Fibroblast of skin of abdomen (primary cell): ENCODE measurements at regions not wholly inside any gene's neighbourhood (a gene's known extent, or its start where the extent isn't known, plus 50 kb on each side); places are given as distances from the start of the nearest gene placed in this dataset.
"Not testable (repeated sequence)": the region's sequence is repeated elsewhere in the genome, so short reads cannot be mapped to it uniquely, and the experiment has no call there.

Source experiments
- DNase-seq: peaks from one replicate; pipeline ENCODE4 v3.0.0-alpha.2; 2013

- no peak for DNase-seq
These were observed 85.4 kb upstream of the RALY start for GRCh38 chr20:33908336-33908735.

DNA sequence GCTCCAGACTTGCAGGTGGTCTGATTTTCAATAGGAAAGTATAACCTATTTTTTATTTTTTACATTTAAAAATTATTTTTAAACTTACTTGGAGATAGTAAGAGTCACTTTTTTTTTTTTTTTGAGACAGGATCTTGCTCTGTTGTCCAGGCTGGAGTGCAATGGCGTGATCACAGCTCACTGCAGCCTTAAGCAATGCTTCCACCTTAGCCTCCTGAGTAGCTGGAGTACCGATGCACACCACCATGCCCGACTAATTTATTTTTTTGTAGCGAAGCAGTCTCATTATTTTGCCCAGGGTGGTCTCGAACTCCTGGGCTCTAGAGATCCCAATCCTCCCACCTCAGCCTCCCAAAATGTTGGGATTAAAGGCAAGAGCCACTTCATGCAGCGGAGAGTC lies 84.8 kb upstream of the RALY start:
- DNase-seq: no peak

- DNase-seq: peak; percentile 92
These were observed 84.3 kb upstream of the RALY start for GRCh38 chr20:33909331-33909921.

DNA sequence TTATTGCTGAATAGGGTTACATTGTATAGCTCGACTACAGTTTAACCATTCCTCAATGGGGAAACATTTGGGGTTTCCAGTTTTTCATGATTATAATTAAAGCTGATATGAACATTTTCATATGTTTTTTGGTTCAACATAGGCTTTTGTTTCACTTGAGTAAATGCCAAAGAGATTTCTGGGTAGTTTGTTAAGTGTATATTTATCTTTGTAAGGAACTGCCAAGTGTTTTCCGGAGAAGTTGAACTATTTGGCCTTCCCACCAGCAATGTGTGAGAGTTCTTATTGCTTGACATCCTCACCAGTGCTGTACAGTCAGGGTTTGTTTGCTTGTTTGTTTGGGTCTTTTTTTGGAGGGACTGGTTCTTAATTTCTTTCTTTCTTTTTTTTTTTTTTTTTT lies 83.7 kb upstream of the RALY start:
- DNase-seq: no peak

- no peak for DNase-seq
These were observed 83.0 kb upstream of the RALY start for GRCh38 chr20:33910529-33911327.

DNA sequence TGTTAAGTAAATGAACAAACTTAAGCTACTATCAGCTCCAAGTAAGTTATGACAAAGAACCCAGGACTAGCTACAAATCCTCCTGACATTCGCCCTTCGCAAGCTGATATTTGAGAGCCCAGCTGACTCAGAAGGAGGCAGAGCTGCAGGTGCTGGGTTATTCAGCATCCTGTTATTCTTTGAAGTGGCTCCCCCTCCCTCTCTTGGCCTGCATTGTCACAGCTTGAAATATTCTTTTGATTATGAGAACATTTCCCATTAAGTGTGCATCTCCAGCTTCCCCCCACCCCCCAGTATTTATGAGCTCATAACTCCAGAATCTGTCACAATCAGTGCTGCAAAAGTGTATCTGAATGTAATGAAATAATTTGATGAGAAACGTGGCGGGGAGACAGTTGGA lies 78.8 kb upstream of the RALY start:
- peak; percentile 53 for DNase-seq

GRCh38 chr20:33915726-33916331 lies 77.9 kb upstream of the RALY start:
- DNase-seq: no peak

GRCh38 chr20:33916768-33917167 lies 76.9 kb upstream of the RALY start:
- no peak for DNase-seq

DNA sequence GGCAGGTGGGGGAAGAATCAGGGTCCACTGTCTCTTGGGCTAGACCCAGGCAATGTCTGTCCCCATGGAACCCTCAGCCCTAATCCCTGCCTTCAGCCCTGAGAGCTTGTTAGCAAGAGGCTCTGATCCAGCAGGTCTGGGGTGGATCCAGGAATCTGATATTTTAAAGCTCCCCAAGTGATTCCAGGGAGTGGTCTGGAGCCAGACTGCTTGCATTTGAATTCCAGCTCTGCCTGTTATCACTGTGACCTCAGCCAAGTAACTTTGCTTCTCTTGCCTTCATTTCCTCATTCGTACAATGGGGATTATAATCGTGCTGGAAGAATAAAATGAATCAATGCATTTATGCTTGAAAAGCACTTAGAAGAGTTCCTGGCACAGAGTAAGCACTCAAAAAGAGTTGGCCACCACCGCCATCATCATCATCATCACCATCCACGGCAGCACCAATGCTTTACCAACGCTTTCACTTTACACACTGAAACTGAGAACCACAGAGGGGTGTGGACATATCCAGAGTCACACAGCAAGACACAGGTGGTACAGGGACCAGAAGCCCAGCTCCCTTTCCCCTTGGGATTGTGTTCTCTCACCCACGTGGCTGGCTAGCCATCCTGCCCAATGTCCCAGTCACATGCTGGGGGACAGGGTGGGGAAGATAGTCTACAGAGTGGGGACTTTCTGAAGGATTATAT lies 75.7 kb upstream of the RALY start:
- no peak for DNase-seq

GRCh38 chr20:33918662-33919061 lies 75.0 kb upstream of the RALY start:
- no peak for DNase-seq

DNA sequence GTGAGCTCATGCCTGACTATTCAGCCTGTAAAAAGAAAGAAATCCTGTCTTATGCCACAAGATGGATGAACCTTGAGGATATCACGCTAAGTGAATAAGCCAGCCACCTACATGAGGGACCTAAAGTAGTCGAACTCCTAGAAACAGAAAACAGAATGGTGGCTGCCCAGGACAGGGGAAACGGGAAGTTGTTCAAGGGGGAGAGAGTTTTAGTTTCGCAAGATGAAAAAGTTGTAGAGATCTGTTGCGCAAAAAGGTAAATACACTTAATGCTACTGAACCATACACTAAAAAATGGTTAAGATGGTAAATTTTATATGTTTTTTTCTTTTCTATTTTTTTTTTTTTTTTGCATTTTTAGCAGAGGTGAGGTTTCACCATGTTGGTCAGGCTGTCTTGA lies 74.1 kb upstream of the RALY start:
- no peak for DNase-seq

- DNase-seq: no peak
These were observed 71.5 kb upstream of the RALY start for GRCh38 chr20:33922224-33922623.

DNA sequence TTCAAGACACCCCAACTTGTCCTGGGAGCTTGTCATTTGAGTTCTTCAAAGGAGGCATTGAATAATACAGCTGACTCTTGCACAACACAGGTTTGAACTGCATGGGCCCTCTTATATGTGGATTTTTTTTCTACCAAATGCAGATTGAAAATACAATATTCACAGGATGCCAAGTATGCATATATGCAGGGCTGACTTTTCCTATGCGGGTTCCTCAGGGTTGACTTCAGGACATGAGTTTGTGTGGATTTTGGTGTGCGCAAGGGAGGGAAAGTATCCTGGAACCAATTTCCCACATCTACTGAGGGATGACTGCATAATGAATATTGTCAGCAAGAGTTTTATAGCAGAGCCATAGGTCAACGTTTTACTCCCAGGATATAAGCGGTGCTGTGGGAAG lies 70.0 kb upstream of the RALY start:
- DNase-seq: no peak

- peak; percentile 63 for DNase-seq
These were observed 67.8 kb upstream of the RALY start for GRCh38 chr20:33925867-33926266.

- DNase-seq: no peak
These were observed 67.3 kb upstream of the RALY start for GRCh38 chr20:33926425-33926824.

DNA sequence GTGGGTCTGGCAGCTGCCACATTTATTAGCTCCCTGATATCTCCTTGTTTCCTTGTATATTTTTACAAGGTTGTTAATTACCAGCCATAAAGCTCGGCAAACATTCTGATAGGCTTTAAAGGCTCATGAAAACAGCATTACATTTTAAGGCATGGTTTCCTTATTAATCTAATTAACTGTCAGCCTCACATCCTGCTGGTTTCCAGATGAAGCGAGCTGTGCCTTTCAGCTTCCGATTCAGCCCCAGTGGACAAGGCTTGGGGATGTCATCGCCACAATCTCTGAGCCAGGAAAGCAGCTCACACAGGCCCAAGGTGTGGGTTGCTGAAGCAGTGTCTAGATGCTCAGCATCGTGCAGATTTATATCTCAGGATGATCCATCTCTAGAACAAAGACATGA lies 66.0 kb upstream of the RALY start:
- no peak for DNase-seq

DNA sequence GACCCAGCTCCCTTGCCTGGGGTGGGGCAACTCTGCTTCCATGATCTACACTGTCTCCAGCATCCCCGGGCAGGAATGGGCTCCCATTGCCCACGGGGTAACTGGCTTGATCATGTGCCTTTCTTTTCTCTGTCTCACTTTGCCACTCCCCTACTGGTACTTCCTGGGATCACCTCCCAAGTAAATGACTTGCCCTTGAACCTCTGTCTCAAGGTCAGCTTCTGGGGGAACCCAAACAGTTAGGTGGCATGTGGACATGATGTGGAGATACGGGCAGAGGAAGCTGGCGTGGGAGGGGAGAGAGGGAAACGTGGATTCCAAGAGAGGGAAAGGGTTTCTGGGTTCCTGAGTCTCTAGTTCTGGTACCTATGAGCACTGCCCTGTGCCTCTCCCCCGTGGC lies 63.8 kb upstream of the RALY start:
- no peak for DNase-seq

GRCh38 chr20:33933469-33933909 lies 60.2 kb upstream of the RALY start:
- DNase-seq: peak; percentile 58

DNA sequence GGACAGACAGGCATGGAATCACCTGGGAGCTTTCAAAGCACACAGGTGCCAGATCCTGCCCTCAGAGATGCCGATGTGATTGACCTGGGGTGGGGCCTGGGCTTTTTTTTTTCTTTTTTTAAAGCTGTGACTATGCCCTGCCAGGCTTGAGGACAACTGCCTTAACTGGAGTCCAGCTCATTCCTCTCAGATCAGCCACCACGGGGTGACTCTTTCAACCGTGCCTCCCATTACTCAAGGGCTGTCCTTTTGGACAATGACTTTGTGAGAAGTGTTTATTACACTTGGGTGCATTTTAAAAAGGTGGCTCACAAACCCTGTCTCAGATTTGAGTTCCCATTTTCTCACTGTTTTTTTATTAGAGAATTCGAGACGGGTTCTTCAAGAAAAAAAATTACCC lies 57.1 kb upstream of the RALY start:
- no peak for DNase-seq

DNA sequence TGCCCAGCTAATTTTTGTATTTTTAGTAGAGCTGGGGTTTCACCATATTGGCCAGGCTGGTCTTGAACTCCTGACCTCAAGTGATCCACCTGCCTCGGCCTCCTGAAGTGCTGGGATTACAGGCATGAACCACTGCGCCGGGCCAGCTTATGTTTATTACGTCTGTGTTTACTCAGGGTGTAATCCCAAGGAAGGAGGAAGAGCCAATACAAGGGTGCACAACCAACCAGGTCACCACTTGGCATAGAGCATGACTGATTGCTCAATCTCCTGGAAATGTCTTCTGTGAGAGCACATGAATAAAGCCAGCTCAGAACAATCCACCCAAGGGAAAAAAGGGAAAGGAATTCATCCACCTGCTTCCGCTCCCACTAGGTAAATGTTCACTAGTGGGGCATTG lies 54.7 kb upstream of the RALY start:
- DNase-seq: not testable (repeated sequence)

DNA sequence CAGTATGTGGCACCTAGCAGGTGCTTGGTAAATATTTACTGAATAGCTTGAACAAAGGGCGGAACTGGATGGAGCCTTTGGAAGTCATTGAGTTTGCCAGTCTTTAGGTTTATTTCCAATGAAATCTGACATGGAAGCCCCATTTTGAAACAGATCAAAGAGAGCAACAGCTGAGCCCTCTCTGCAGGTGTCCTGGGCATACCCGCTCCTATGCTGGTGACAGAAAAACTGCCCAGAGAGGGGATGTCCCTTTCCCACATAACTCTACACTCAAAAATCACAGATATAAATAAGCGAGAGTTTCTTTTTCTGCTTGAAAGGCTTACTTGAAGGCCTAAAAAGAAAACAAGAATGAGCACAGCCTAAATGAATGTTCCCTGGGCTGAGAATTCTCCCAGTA lies 53.0 kb upstream of the RALY start:
- DNase-seq: no peak
